ENCODE measurements at regions not wholly inside any gene's neighbourhood (a gene's known extent, or its start where the extent isn't known, plus 50 kb on each side); places are given as distances from the start of the nearest gene placed in this dataset.

GRCh38 chr20:39097889-39098288, 135.7 kb downstream of the DHX35 start:
- no peak for TF ChIP-seq CTCF (conservative IDR thresholded peaks at IDR 0.05)
- TF ChIP-seq EZH2 (IDR thresholded peaks at IDR 0.05; ENCODE audit: low read depth): no peak
